Endothelial cell of umbilical vein (primary cell): ENCODE measurements at regions not wholly inside any gene's neighbourhood (a gene's known extent, or its start where the extent isn't known, plus 50 kb on each side); places are given as distances from the start of the nearest gene placed in this dataset.

ENCODE experiments used
- BruUV-seq: library from RNA; stranded (reverse); fragments of 400-500 nt; replicated peaks from 2 replicates; lab custom pipeline; 2021; lab: Mats Ljungman, UMichigan
- CTCF ChIA-PET: fragments of 300-600, 350-600 bp; sonication (Branson Sonifier 250); formaldehyde crosslinking; loops from one replicate; lab custom pipeline; 2021; ENCODE audit warnings: antibody characterized with exemption, inconsistent platforms; lab: Charles Lee
- POLR2A ChIA-PET: fragments of 300-600, 350-600 bp; sonication (Branson Sonifier 250); formaldehyde crosslinking; loops from one replicate; lab custom pipeline; 2021; ENCODE audit warnings: antibody characterized with exemption, inconsistent platforms; lab: Charles Lee
- DNase-seq: peaks from one replicate; pipeline ENCODE4 v3.0.0-alpha.2; 2011; ENCODE audit warnings: low read depth, low spot score
- FAIRE-seq: peaks from 2 replicates; lab custom pipeline; 2011; peaks lifted over from hg19 to GRCh38; lab: Jason Lieb, UNC
- H2AFZ ChIP-seq: 2 replicates; pipeline ENCODE4 v1.6.0; 2012; ENCODE audit warnings: low read depth, low read length, control low read depth, inconsistent platforms
- H3K27ac ChIP-seq: 2 replicates; pipeline ENCODE4 v1.5.1; 2011; ENCODE audit warnings: low read depth, mild to moderate bottlenecking, control low read depth, low read length, moderate library complexity; ENCODE audit not compliant: insufficient read depth
- H3K27me3 ChIP-seq, 2 experiments: 2 replicates each; pipeline versions ENCODE4 v1.6.0 to v1.6.1; 2011; ENCODE audit warnings: low read length in 2 of 2, mixed read lengths in 1 of 2; ENCODE audit not compliant: control insufficient read depth in 2 of 2, insufficient read depth in 2 of 2
- H3K36me3 ChIP-seq, 2 experiments: 2 replicates in 1 of 2; 3 replicates in 1 of 2; pipeline ENCODE4 v1.5.1; 2011; ENCODE audit warnings: low read length in 2 of 2, mild to moderate bottlenecking in 1 of 2, moderate library complexity in 1 of 2; ENCODE audit not compliant: control insufficient read depth in 2 of 2, insufficient read depth in 2 of 2; ENCODE audit errors: extremely low read depth in 1 of 2
- H3K4me1 ChIP-seq: 3 replicates; pipeline ENCODE4 v1.5.1; 2011; ENCODE audit warnings: mild to moderate bottlenecking, low read length; ENCODE audit not compliant: control insufficient read depth, insufficient read depth; ENCODE audit errors: extremely low read depth
- H3K4me2 ChIP-seq: 2 replicates; pipeline ENCODE4 v1.6.1; 2011; ENCODE audit warnings: low read length, control low read depth, mixed read lengths; ENCODE audit not compliant: insufficient read depth
- H3K4me3 ChIP-seq, 3 experiments: fragments of 200-600 bp in 1 of 3; sonication (generic), shearing (Covaris generic) in 1 of 3; replicated peaks in 1 of 3; 2 replicates each; pipeline ENCODE4 v1.5.1; 2011 to 2016; ENCODE audit warnings: control low read depth in 3 of 3, low read length in 3 of 3, mild to moderate bottlenecking in 2 of 3, inconsistent platforms in 1 of 3, low read depth in 1 of 3, moderate library complexity in 1 of 3; ENCODE audit not compliant: insufficient read depth in 1 of 3
- H3K79me2 ChIP-seq: 2 replicates; pipeline ENCODE4 v1.6.0; 2012; ENCODE audit warnings: low read length, inconsistent platforms; ENCODE audit not compliant: control insufficient read depth, insufficient read depth
- H3K9ac ChIP-seq: replicated peaks from 2 replicates; pipeline ENCODE3; 2011; ENCODE audit warnings: low read length, control low read depth; ENCODE audit not compliant: insufficient read depth; ENCODE audit errors: extremely low read depth
- H3K9me1 ChIP-seq: replicated peaks from 3 replicates; pipeline ENCODE4 v1.6.0; 2011; ENCODE audit warnings: mild to moderate bottlenecking, low read length; ENCODE audit not compliant: control insufficient read depth, insufficient read depth; ENCODE audit errors: extremely low read depth
- H3K9me3 ChIP-seq: replicated peaks from 2 replicates; pipeline ENCODE4 v1.5.1; 2012; ENCODE audit warnings: low read length, inconsistent platforms; ENCODE audit not compliant: control insufficient read depth, insufficient read depth
- H4K20me1 ChIP-seq: replicated peaks from 2 replicates; pipeline ENCODE3; 2011; ENCODE audit warnings: mild to moderate bottlenecking, low read length; ENCODE audit not compliant: control insufficient read depth, insufficient read depth; ENCODE audit errors: extremely low read depth
- CTCF ChIP-seq, 2 donors: IDR thresholded peaks; 1 replicate in 1 of 2; 2 replicates in 1 of 2; pipeline ENCODE4 v1.5.1; 2011; ENCODE audit warnings: low read length in 2 of 2, mild to moderate bottlenecking in 2 of 2, moderate library complexity in 2 of 2, control low read depth in 1 of 2, inconsistent platforms in 1 of 2, low read depth in 1 of 2; ENCODE audit not compliant: insufficient read depth in 1 of 2; ENCODE audit errors: extremely low read depth in 1 of 2
- EZH2 ChIP-seq: IDR thresholded peaks from 2 replicates; pipeline ENCODE4 v1.6.1; 2012; ENCODE audit warnings: borderline replicate concordance, low read depth, mild to moderate bottlenecking, moderate library complexity, low read length, inconsistent platforms; ENCODE audit not compliant: severe bottlenecking
- FOS ChIP-seq: IDR thresholded peaks from 2 replicates; pipeline ENCODE4 v1.6.1; 2011; ENCODE audit warnings: mild to moderate bottlenecking, low read length, moderate library complexity, borderline replicate concordance; ENCODE audit not compliant: insufficient read depth
- GATA2 ChIP-seq: IDR thresholded peaks from 2 replicates; pipeline ENCODE4 v1.7.0; 2011; ENCODE audit warnings: low read depth, mild to moderate bottlenecking, moderate library complexity, mixed read lengths, low read length; ENCODE audit not compliant: insufficient read length, insufficient read depth
- JUN ChIP-seq: IDR thresholded peaks from 2 replicates; pipeline ENCODE4 v1.6.1; 2011; ENCODE audit warnings: borderline replicate concordance, low read depth; ENCODE audit not compliant: insufficient read length, insufficient read depth
- MAX ChIP-seq: IDR thresholded peaks from 2 replicates; pipeline ENCODE4 v1.6.1; 2011; ENCODE audit not compliant: insufficient read depth, insufficient read length
- MYC ChIP-seq: IDR thresholded peaks from one replicate; pipeline ENCODE4 v1.6.1; 2011; ENCODE audit warnings: mild to moderate bottlenecking, low read depth, low read length
- POLR2A ChIP-seq: IDR thresholded peaks from 2 replicates; pipeline ENCODE4 v1.6.1; 2012; ENCODE audit warnings: low read depth, mild to moderate bottlenecking, control low read depth, low read length
- POLR2AphosphoS5 ChIP-seq: IDR thresholded peaks from 2 replicates; pipeline ENCODE4 v1.6.1; 2012; ENCODE audit warnings: low read depth, mild to moderate bottlenecking, control low read depth, low read length, moderate library complexity; ENCODE audit not compliant: insufficient read depth
- dilution Hi-C: fragments of 300-500 bp; cut with MboI; formaldehyde crosslinking; loops from one replicate; pipeline ENCODE4 v1.15.0; 2019; ENCODE audit warnings: low sequenced_read_pairs; ENCODE audit not compliant: extremely low pct_ligation_motif_present
- intact Hi-C: fragments of 100-400 bp; cut with micrococcal nuclease; formaldehyde crosslinking; loops from one replicate; pipeline ENCODE4 v1.10.0; 2022

- Histone ChIP-seq H3K9ac (no peak overlapping the region), H3K79me2 (no peaks in the 10 kb centered on the region), H3K27ac (no peak overlapping the region), H3K4me3 (no peak overlapping the region), H3K9me3 (no peaks in the 10 kb centered on the region), H4K20me1 (no peaks in the 10 kb centered on the region), H3K4me2 (no peak overlapping the region), H3K36me3 (no peaks in the 10 kb centered on the region), H3K27me3 (no peaks in the 10 kb centered on the region), H3K4me1 (peaks cover 13% of the 10 kb centered on the region), H2AFZ (no peak overlapping the region), H3K9me1 (no peaks in the 10 kb centered on the region)
- CTCF ChIA-PET = no interaction called here
- TF ChIP-seq CTCF (IDR thresholded peaks at IDR 0.05; ENCODE audit: extremely low read depth in 1 of 2, insufficient read depth in 1 of 2, low read depth in 1 of 2, low read length in 2 of 2) = no peak
- TF ChIP-seq JUN = no peak
- TF ChIP-seq GATA2 = no peak
- TF ChIP-seq FOS = no peak
- no peak for TF ChIP-seq MYC
- no peak for TF ChIP-seq EZH2
- TF ChIP-seq POLR2AphosphoS5 = no peak
- no peak for TF ChIP-seq MAX
- TF ChIP-seq POLR2A = no peak
- BruUV-seq = no TSS peak
- FAIRE-seq = no peak
- intact Hi-C loops (no loop called here), dilution Hi-C loops (no loop called here)
- DNase-seq = no peak
- POLR2A ChIA-PET = no interaction called here
These were observed 339.4 kb downstream of the FOXL1 start for GRCh38 chr16:86917471-86918365.
